NCI-H82 treated with DMSO at 0.1 percent for 48 hours (cell line): ENCODE measurements at regions not wholly inside any gene's neighbourhood (a gene's known extent, or its start where the extent isn't known, plus 50 kb on each side); places are given as distances from the start of the nearest gene placed in this dataset.

Source experiments
- DNase-seq: peaks from one replicate; lab custom pipeline; 2025; ENCODE audit not compliant: unreplicated experiment; lab: John Stamatoyannopoulos, UW

GRCh38 chr2:239786791-239787190, 238.4 kb downstream of the NDUFA10 start:
- DNase-seq: no peak

GRCh38 chr2:239781454-239781853, 243.7 kb downstream of the NDUFA10 start:
- DNase-seq: no peak

- DNase-seq: no peak
These were observed 244.7 kb downstream of the NDUFA10 start for GRCh38 chr2:239780236-239780994.

GRCh38 chr2:239779584-239779983, 245.6 kb downstream of the NDUFA10 start:
- no peak for DNase-seq

GRCh38 chr2:239778861-239779558, 246.1 kb downstream of the NDUFA10 start:
- no peak for DNase-seq

- DNase-seq: no peak
These were observed 246.9 kb downstream of the NDUFA10 start for GRCh38 chr2:239778042-239778851.

GRCh38 chr2:239777219-239777618, 247.9 kb downstream of the NDUFA10 start:
- no peak for DNase-seq

- no peak for DNase-seq
These were observed 248.6 kb downstream of the NDUFA10 start for GRCh38 chr2:239776436-239777005.

GRCh38 chr2:239775623-239776435, 249.3 kb downstream of the NDUFA10 start:
- DNase-seq: no peak

- DNase-seq: no peak
These were observed 250.1 kb downstream of the NDUFA10 start for GRCh38 chr2:239774933-239775622.

- DNase-seq: no peak
These were observed 251.0 kb downstream of the NDUFA10 start for GRCh38 chr2:239774142-239774462.

GRCh38 chr2:239773228-239774141, 251.7 kb downstream of the NDUFA10 start:
- DNase-seq: no peak

- no peak for DNase-seq
These were observed 252.4 kb downstream of the NDUFA10 start for GRCh38 chr2:239772721-239773120.

- no peak for DNase-seq
These were observed 254.9 kb downstream of the NDUFA10 start for GRCh38 chr2:239770246-239770639.

- no peak for DNase-seq
These were observed 255.4 kb downstream of the NDUFA10 start for GRCh38 chr2:239769554-239770245.

GRCh38 chr2:239768907-239769553, 256.1 kb downstream of the NDUFA10 start:
- DNase-seq: no peak

- DNase-seq: no peak
These were observed 256.9 kb downstream of the NDUFA10 start for GRCh38 chr2:239768031-239768790.
